Neural cell (in vitro differentiated cells): ENCODE measurements at regions not wholly inside any gene's neighbourhood (a gene's known extent, or its start where the extent isn't known, plus 50 kb on each side); places are given as distances from the start of the nearest gene placed in this dataset.

Experiments
- CTCF ChIP-seq: fragments of 450-650 bp; IDR thresholded peaks from 2 replicates; pipeline ENCODE4 v1.5.1; 2014; ENCODE audit warnings: antibody characterized with exemption, mild to moderate bottlenecking, moderate library complexity; ENCODE audit not compliant: poor library complexity, severe bottlenecking
- EP300 ChIP-seq: fragments of 450-650 bp; conservative IDR thresholded peaks from 2 replicates; pipeline ENCODE4 v1.6.1; 2014; ENCODE audit warnings: antibody characterized with exemption, mild to moderate bottlenecking, moderate library complexity; ENCODE audit not compliant: poor library complexity, severe bottlenecking
- EZH2 ChIP-seq: fragments of 200-600, 300-800 bp; shearing (Covaris generic), sonication (generic); IDR thresholded peaks from 2 replicates; pipeline ENCODE4 v1.6.1; 2014; ENCODE audit warnings: antibody characterized with exemption, low read length, borderline replicate concordance, mild to moderate bottlenecking; ENCODE audit not compliant: insufficient read depth, poor library complexity, severe bottlenecking
- TAF1 ChIP-seq: IDR thresholded peaks from 2 replicates; pipeline ENCODE4 v1.6.1; 2012; ENCODE audit warnings: low read depth

GRCh38 chr12:13628067-13628466 is 353.3 kb downstream of the GRIN2B start:
- TF ChIP-seq CTCF (no peak), TAF1 (no peak), EZH2 (no peak), EP300 (no peak)
